GM18858 (cell line): ENCODE measurements at regions not wholly inside any gene's neighbourhood (a gene's known extent, or its start where the extent isn't known, plus 50 kb on each side); places are given as distances from the start of the nearest gene placed in this dataset.
A peak's percentile ranks its signal among the peaks of the same experiment; 100 is the strongest.
"Not testable (repeated sequence)": the region's sequence is repeated elsewhere in the genome, so short reads cannot be mapped to it uniquely, and the experiment has no call there.

Source experiments
- ATAC-seq: cut with Tn5 transposase; IDR thresholded peaks from one replicate; pipeline ENCODE4 v1.9.1; 2021; ENCODE audit not compliant: unreplicated experiment

GRCh38 chr13:59384154-59384553, 779.6 kb downstream of the DIAPH3 start:
- ATAC-seq, result no peak

- ATAC-seq, result peak; percentile 99
These were observed 772.0 kb downstream of the DIAPH3 start for GRCh38 chr13:59391696-59392095.

GRCh38 chr13:59392328-59392727, 771.4 kb downstream of the DIAPH3 start:
- ATAC-seq, result no peak

GRCh38 chr13:59394496-59394895, 769.2 kb downstream of the DIAPH3 start:
- ATAC-seq, result no peak

- no peak for ATAC-seq
These were observed 765.6 kb downstream of the DIAPH3 start for GRCh38 chr13:59398127-59398526.

- no peak for ATAC-seq
These were observed 765.1 kb downstream of the DIAPH3 start for GRCh38 chr13:59398661-59399060.

GRCh38 chr13:59399513-59399912, 764.2 kb downstream of the DIAPH3 start:
- no peak for ATAC-seq

GRCh38 chr13:59404331-59404730, 759.4 kb downstream of the DIAPH3 start:
- ATAC-seq, result no peak

- ATAC-seq, result not testable (repeated sequence)
These were observed 756.5 kb downstream of the DIAPH3 start for GRCh38 chr13:59407251-59407650.

GRCh38 chr13:59408738-59409137, 755.0 kb downstream of the DIAPH3 start:
- ATAC-seq, result no peak

GRCh38 chr13:59409211-59409610, 754.5 kb downstream of the DIAPH3 start:
- ATAC-seq, result no peak

GRCh38 chr13:59409634-59410200, 754.0 kb downstream of the DIAPH3 start:
- no peak for ATAC-seq

- peak; percentile 96 for ATAC-seq
These were observed 750.6 kb downstream of the DIAPH3 start for GRCh38 chr13:59413126-59413525.

GRCh38 chr13:59414006-59414405, 749.7 kb downstream of the DIAPH3 start:
- ATAC-seq, result no peak

- no peak for ATAC-seq
These were observed 748.2 kb downstream of the DIAPH3 start for GRCh38 chr13:59415498-59415897.

- no peak for ATAC-seq
These were observed 747.2 kb downstream of the DIAPH3 start for GRCh38 chr13:59416561-59416960.

GRCh38 chr13:59422646-59423045, 741.1 kb downstream of the DIAPH3 start:
- no peak for ATAC-seq

- ATAC-seq, result no peak
These were observed 739.9 kb downstream of the DIAPH3 start for GRCh38 chr13:59423708-59424340.

- ATAC-seq, result no peak
These were observed 739.1 kb downstream of the DIAPH3 start for GRCh38 chr13:59424661-59425060.

GRCh38 chr13:59425211-59425741, 738.5 kb downstream of the DIAPH3 start:
- ATAC-seq, result no peak

GRCh38 chr13:59435024-59435423, 728.7 kb downstream of the DIAPH3 start:
- no peak for ATAC-seq

GRCh38 chr13:59437544-59438301, 726.0 kb downstream of the DIAPH3 start:
- no peak for ATAC-seq
